Hepatocyte (in vitro differentiated cells): ENCODE measurements at regions not wholly inside any gene's neighbourhood (a gene's known extent, or its start where the extent isn't known, plus 50 kb on each side); places are given as distances from the start of the nearest gene placed in this dataset.
A peak's percentile ranks its signal among the peaks of the same experiment; 100 is the strongest.

Source experiments
- DNase-seq: peaks from one replicate; pipeline ENCODE4 v3.0.0-alpha.2; 2016; ENCODE audit warnings: low spot score
- H2AFZ ChIP-seq: fragments of 200-600 bp; sonication (generic); 2 replicates; pipeline ENCODE4 v1.6.0; 2016; ENCODE audit warnings: antibody characterized with exemption, mild to moderate bottlenecking
- H3K27ac ChIP-seq: fragments of 200-600 bp; sonication (generic); 2 replicates; pipeline ENCODE4 v1.5.1; 2016; ENCODE audit warnings: mild to moderate bottlenecking
- H3K27me3 ChIP-seq: fragments of 200-600 bp; sonication (generic); 2 replicates; pipeline ENCODE4 v1.6.1; 2016
- H3K36me3 ChIP-seq: fragments of 200-600 bp; sonication (generic); replicated peaks from 2 replicates; pipeline ENCODE4 v1.5.1; 2016; ENCODE audit warnings: low read depth; ENCODE audit not compliant: insufficient read depth
- H3K4me1 ChIP-seq: fragments of 200-600 bp; sonication (generic); 2 replicates; pipeline ENCODE4 v1.5.1; 2016; ENCODE audit warnings: mild to moderate bottlenecking, moderate library complexity; ENCODE audit not compliant: insufficient read depth
- H3K4me2 ChIP-seq: fragments of 200-600 bp; sonication (generic); 2 replicates; pipeline ENCODE4 v1.6.0; 2016
- H3K4me3 ChIP-seq: fragments of 200-600 bp; sonication (generic); 2 replicates; pipeline ENCODE4 v1.5.1; 2016; ENCODE audit warnings: mild to moderate bottlenecking
- H3K79me2 ChIP-seq: fragments of 200-600 bp; sonication (generic); 2 replicates; pipeline ENCODE4 v1.6.0; 2017; ENCODE audit warnings: mild to moderate bottlenecking
- H3K9me2 ChIP-seq: fragments of 200-600 bp; sonication (generic); replicated peaks from 2 replicates; pipeline ENCODE4 v1.6.0; 2017; ENCODE audit warnings: mild to moderate bottlenecking; ENCODE audit not compliant: insufficient read depth
- H3K9me3 ChIP-seq: fragments of 200-600 bp; sonication (generic); 2 replicates; pipeline ENCODE4 v1.5.1; 2016; ENCODE audit warnings: low read depth, mild to moderate bottlenecking
- H4K20me1 ChIP-seq: fragments of 200-600 bp; sonication (generic); 2 replicates; pipeline ENCODE4 v1.6.0; 2016; ENCODE audit warnings: mild to moderate bottlenecking; ENCODE audit not compliant: insufficient read depth, poor library complexity, severe bottlenecking
- EZH2 ChIP-seq: fragments of 200-600 bp; sonication (generic); IDR thresholded peaks from 2 replicates; pipeline ENCODE4 v1.6.1; 2016; ENCODE audit warnings: antibody characterized with exemption, mild to moderate bottlenecking, borderline replicate concordance
- EZH2phosphoT487 ChIP-seq: fragments of 200-600 bp; sonication (generic); IDR thresholded peaks from one replicate; pipeline ENCODE4 v1.6.1; 2018; ENCODE audit warnings: antibody characterized with exemption, mild to moderate bottlenecking, low read depth, moderate library complexity; ENCODE audit not compliant: unreplicated experiment, severe bottlenecking
- WGBS: methylation state at CpG from one replicate; pipeline ENCODE4 v1.1.6; 2016; ENCODE audit warnings: low lambda C conversion rate; ENCODE audit errors: missing lambda C conversion rate; 5-methylcytosine and 5-hydroxymethylcytosine counted together
- TF ChIP-seq, protein P1 (sequence below): fragments of 200-600 bp; sonication (generic); IDR thresholded peaks from 2 replicates; pipeline ENCODE4 v1.5.1; 2016; ENCODE audit warnings: antibody characterized with exemption, mild to moderate bottlenecking; ENCODE audit not compliant: poor library complexity

GRCh38 chr1:112793631-112794565, 78.8 kb upstream of the PPM1J start:
- no peaks in the 10 kb centered on the region for H3K9me3 ChIP-seq
- no peaks in the 10 kb centered on the region for H3K79me2 ChIP-seq
- no peak for TF ChIP-seq EZH2
- TF ChIP-seq, protein P1, sequence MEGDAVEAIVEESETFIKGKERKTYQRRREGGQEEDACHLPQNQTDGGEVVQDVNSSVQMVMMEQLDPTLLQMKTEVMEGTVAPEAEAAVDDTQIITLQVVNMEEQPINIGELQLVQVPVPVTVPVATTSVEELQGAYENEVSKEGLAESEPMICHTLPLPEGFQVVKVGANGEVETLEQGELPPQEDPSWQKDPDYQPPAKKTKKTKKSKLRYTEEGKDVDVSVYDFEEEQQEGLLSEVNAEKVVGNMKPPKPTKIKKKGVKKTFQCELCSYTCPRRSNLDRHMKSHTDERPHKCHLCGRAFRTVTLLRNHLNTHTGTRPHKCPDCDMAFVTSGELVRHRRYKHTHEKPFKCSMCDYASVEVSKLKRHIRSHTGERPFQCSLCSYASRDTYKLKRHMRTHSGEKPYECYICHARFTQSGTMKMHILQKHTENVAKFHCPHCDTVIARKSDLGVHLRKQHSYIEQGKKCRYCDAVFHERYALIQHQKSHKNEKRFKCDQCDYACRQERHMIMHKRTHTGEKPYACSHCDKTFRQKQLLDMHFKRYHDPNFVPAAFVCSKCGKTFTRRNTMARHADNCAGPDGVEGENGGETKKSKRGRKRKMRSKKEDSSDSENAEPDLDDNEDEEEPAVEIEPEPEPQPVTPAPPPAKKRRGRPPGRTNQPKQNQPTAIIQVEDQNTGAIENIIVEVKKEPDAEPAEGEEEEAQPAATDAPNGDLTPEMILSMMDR, result no peak
- no peak for TF ChIP-seq EZH2phosphoT487
- no peak overlapping the region for H2AFZ ChIP-seq
- H3K9me2 ChIP-seq, result no peaks in the 10 kb centered on the region
- peaks cover 22% of the 10 kb centered on the region for H3K4me1 ChIP-seq
- 73% methylated on average over 10 of the region's 10 CpGs for WGBS
- H3K27me3 ChIP-seq, result no peaks in the 10 kb centered on the region
- peak overlapping the region; percentile 58 for H3K27ac ChIP-seq
- H3K4me3 ChIP-seq, result no peak overlapping the region
- H3K4me2 ChIP-seq, result peak overlapping the region; percentile 8
- DNase-seq, result no peak
- H4K20me1 ChIP-seq, result no peaks in the 10 kb centered on the region
- no peaks in the 10 kb centered on the region for H3K36me3 ChIP-seq

DNA sequence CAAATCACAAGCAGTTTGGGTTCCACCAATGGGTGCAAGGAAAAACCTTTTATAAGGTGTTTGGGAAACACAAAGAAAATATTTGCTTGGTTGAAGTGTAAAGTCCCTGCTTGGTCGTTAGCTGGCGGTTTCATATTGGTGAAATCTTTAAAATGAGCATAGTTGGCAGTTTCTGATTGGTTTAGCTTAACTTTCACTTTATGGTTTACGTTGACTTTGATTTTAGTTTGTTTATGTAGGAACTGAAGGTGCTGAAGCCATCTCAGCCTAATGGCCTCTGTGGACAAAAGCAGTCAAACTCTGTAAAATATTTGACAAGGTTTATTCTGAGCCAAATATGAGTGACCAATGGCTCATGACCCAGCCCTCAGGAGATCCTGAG, 76.6 kb upstream of the PPM1J start:
- H3K36me3 ChIP-seq, result no peaks in the 10 kb centered on the region
- H3K9me3 ChIP-seq, result no peaks in the 10 kb centered on the region
- no peak overlapping the region for H3K4me2 ChIP-seq
- H2AFZ ChIP-seq, result no peak overlapping the region
- no peaks in the 10 kb centered on the region for H4K20me1 ChIP-seq
- no peaks in the 10 kb centered on the region for H3K27me3 ChIP-seq
- H3K4me3 ChIP-seq, result no peak overlapping the region
- WGBS, result 60% methylated on average over 3 of the region's 3 CpGs
- no peaks in the 10 kb centered on the region for H3K79me2 ChIP-seq
- H3K4me1 ChIP-seq, result peaks cover 22% of the 10 kb centered on the region
- H3K9me2 ChIP-seq, result no peaks in the 10 kb centered on the region
- DNase-seq, result no peak
- no peak for TF ChIP-seq EZH2phosphoT487
- peak overlapping the region; percentile 18 for H3K27ac ChIP-seq

DNA sequence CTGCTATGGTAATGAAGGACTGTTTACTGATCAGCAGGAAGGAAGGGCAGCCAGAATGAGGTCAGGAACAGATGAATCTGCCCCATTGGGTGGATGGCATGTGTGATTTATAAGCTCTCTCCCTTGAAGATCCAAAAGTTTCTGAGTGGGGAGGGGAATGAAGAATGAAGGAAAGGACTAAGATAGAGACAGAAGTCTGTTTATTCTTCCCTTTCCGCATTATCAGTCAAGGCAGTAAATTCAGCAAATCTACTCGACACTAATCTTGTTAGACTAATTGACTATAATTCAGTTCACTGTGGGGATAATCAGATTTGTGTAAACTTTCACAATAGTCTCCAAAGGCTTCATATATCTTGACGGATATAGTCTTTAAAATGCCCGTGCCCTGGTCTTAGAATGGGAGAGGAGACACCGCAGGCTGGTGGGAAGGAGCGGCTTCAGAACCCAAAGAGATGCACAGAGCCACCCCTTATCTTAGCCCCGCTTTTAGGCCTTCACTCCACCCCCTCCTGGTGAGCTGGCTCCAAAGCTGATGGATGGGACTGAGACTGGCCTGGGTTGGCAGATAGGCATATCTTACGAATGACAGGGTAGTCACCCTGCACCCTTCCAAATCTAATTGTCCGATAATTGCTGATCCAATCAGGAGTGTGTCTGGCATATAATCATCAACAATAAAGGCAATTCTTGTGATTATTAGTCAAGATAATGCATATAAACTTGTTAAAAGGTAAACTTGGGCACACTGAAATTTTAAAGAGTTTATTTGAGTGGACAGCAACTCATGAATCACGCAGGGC, 76.0 kb upstream of the PPM1J start:
- no peak for DNase-seq
- Histone ChIP-seq H3K9me3 (no peaks in the 10 kb centered on the region), H3K27me3 (no peaks in the 10 kb centered on the region), H2AFZ (no peak overlapping the region), H3K4me1 (peaks cover 22% of the 10 kb centered on the region), H3K36me3 (no peaks in the 10 kb centered on the region), H3K27ac (no peak overlapping the region), H3K79me2 (no peaks in the 10 kb centered on the region), H3K4me3 (no peak overlapping the region), H3K9me2 (no peaks in the 10 kb centered on the region), H4K20me1 (no peaks in the 10 kb centered on the region), H3K4me2 (no peak overlapping the region)
- WGBS, result 48% methylated on average over 10 of the region's 10 CpGs
- TF ChIP-seq, protein P1, result no peak
- no peak for TF ChIP-seq EZH2phosphoT487
- TF ChIP-seq EZH2, result no peak

DNA sequence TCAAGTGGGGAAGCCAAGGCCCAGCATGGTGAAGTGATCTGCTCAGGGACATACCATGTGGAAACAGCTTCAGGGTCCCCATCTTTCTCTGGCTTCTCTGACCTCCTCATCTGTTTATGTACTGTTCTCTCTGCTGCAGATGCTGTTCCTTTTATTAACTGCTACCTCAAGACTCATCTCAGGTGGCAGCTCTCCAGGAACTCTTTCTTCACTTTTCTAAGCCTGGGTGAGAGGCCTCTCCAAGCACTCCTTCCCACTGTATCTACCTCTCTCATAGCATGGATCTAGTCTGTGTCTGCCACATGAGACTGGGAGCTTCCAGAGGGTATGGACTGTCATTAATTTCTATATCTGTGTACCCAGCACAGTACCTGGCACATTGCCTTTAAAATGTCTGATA, 73.4 kb upstream of the PPM1J start:
- Histone ChIP-seq H4K20me1 (no peaks in the 10 kb centered on the region), H3K4me1 (peaks cover 9% of the 10 kb centered on the region), H3K27me3 (no peaks in the 10 kb centered on the region), H3K9me3 (no peaks in the 10 kb centered on the region), H3K4me2 (no peak overlapping the region), H2AFZ (no peak overlapping the region), H3K36me3 (no peaks in the 10 kb centered on the region), H3K79me2 (no peaks in the 10 kb centered on the region), H3K4me3 (no peak overlapping the region), H3K27ac (no peak overlapping the region), H3K9me2 (no peaks in the 10 kb centered on the region)
- TF ChIP-seq EZH2, result no peak
- no peak for TF ChIP-seq EZH2phosphoT487
- DNase-seq, result peak; percentile 30
